ENCODE measurements at regions not wholly inside any gene's neighbourhood (a gene's known extent, or its start where the extent isn't known, plus 50 kb on each side); places are given as distances from the start of the nearest gene placed in this dataset.

DNA sequence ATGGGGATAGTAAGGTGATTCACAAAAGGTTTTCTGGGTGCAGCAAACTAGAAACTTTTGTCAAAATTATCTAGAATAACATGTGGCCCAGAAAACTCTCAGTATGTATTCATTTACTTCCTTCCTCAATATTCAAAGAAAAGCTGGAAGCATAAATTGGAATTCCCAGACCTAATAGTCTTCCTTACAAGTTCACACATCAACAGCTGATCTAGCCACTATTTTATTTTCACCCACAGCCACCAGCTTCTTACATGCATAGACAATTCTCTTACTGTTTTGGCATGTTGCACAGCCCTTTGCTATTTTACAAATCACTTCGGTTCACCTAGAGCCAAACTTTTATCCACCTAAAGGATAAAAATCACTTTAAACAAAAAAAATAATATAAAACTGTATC, 647.8 kb upstream of the CCDC54 start:
- TF ChIP-seq POLR2AphosphoS5 (IDR thresholded peaks at IDR 0.05; ENCODE audit: low read depth, low read length), result no peak
- TF ChIP-seq POLR2A (IDR thresholded peaks at IDR 0.05; ENCODE audit: low read depth, low read length), result no peak

Data from GM12892 (cell line).